C4-2B (cell line): ENCODE measurements at regions not wholly inside any gene's neighbourhood (a gene's known extent, or its start where the extent isn't known, plus 50 kb on each side); places are given as distances from the start of the nearest gene placed in this dataset.
A peak's percentile ranks its signal among the peaks of the same experiment; 100 is the strongest.

Experiments used
- H3K27ac ChIP-seq: fragments of 450-650 bp; 2 replicates; pipeline ENCODE4 v1.5.1; 2017
- CTCF ChIP-seq: fragments of 450-650 bp; conservative IDR thresholded peaks from 2 replicates; pipeline ENCODE4 v1.5.1; 2017; ENCODE audit warnings: mild to moderate bottlenecking
- ZFX ChIP-seq: fragments of 450-650 bp; IDR thresholded peaks from 2 replicates; pipeline ENCODE4 v1.6.1; 2017

- no peak for TF ChIP-seq ZFX
- no peak for TF ChIP-seq CTCF
- H3K27ac ChIP-seq = no peak overlapping the region
These were observed 281.2 kb upstream of the DIAPH2 start for GRCh38 chrX:96403446-96403845.

- peak overlapping the region; percentile 87 for H3K27ac ChIP-seq
- TF ChIP-seq CTCF (no peak), ZFX (no peak)
These were observed 278.8 kb upstream of the DIAPH2 start for GRCh38 chrX:96405842-96406241.

- TF ChIP-seq ZFX (no peak), CTCF (no peak)
These were observed 277.6 kb upstream of the DIAPH2 start for GRCh38 chrX:96407072-96407471.

DNA sequence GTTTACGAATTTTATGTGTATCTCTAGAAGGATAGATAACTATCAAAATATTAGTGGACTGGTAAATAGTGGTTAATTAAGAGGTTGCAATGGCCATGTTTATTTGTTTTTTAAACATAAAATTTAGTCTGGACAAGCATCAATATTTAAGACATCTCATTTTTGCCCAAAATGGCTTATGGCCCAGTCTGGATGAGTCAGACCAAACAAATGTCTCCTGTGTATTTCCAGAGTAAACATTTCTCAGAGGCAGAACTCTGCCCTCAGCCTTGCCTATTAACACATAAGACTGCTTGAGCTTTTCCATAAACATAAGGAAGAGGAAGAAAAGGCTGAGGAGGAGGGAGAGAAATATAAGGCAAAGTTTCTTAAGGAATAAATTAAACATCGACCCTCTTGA lies 277.1 kb upstream of the DIAPH2 start:
- no peak overlapping the region for H3K27ac ChIP-seq
- no peak for TF ChIP-seq ZFX
- no peak for TF ChIP-seq CTCF

More at GRCh38 chrX:96407072-96407471, 277.6 kb upstream of the DIAPH2 start:
- H3K27ac ChIP-seq = no peak overlapping the region; the same call in 1 of the 2 replicates

- H3K27ac ChIP-seq = peak overlapping the region; percentile 64; the same call in 1 of the 2 replicates
- TF ChIP-seq ZFX = no peak
- TF ChIP-seq CTCF = no peak
These were observed 276.7 kb upstream of the DIAPH2 start for GRCh38 chrX:96407981-96408380.

- TF ChIP-seq CTCF (no peak), ZFX (no peak)
- peak overlapping the region; percentile 67 for H3K27ac ChIP-seq
These were observed 273.7 kb upstream of the DIAPH2 start for GRCh38 chrX:96410927-96411326.

DNA sequence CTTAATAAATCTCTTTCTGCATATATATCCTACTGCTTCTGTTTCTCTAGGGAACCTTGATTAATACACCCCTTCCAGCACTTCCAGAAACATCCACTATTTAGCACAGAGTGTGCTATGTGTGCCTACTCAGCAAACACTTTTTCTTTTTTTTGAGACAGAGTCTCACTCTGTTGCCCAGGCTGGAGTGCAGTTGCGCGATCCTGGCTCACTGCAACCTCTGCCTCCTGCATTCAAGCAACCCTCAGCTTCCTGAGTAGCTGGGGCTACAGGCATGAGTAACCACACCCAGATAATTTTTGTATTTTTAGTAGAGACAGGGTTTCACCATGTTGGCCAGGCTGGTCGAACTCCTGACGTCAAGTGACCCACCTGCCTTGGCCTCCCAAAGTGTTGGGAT lies 266.9 kb upstream of the DIAPH2 start:
- TF ChIP-seq ZFX (no peak), CTCF (no peak)
- no peak overlapping the region for H3K27ac ChIP-seq
